CD4-positive, alpha-beta T cell treated with Interleukin-4 for 4 hours (primary cell): ENCODE measurements at regions not wholly inside any gene's neighbourhood (a gene's known extent, or its start where the extent isn't known, plus 50 kb on each side); places are given as distances from the start of the nearest gene placed in this dataset.

Experiments
- DNase-seq: peaks from one replicate; pipeline ENCODE4 v3.0.0-alpha.2; 2020

GRCh38 chr1:172810480-172811175, 151.7 kb downstream of the FASLG start:
- DNase-seq, result no peak

GRCh38 chr1:172811694-172812093, 152.8 kb downstream of the FASLG start:
- no peak for DNase-seq

- DNase-seq, result no peak
These were observed 153.2 kb downstream of the FASLG start for GRCh38 chr1:172812118-172812517.

GRCh38 chr1:172813330-172813729, 154.4 kb downstream of the FASLG start:
- DNase-seq, result no peak

DNA sequence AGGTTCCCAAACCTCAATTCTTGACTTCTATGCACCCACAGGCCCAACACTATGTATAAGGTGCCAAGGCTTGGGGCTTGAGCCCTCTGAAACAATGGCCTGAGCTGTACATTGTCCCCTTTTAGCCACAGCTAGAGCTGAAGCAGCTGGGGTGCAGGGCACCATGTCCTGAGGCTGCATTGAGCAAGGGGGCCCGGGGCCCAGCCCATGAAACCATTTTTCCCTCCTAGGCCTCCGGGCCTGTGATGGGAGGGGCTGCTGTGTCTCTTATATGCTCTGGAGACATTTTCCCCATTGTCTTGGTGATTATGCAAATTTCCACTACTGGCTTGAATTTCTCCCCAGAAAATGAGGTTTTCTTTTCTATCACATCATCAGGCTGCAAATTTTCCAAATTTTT, 155.5 kb downstream of the FASLG start:
- DNase-seq, result no peak

- no peak for DNase-seq
These were observed 156.8 kb downstream of the FASLG start for GRCh38 chr1:172815740-172816139.

GRCh38 chr1:172818841-172819527, 160.1 kb downstream of the FASLG start:
- DNase-seq, result peak; percentile 66

- DNase-seq, result no peak
These were observed 161.7 kb downstream of the FASLG start for GRCh38 chr1:172820475-172821158.

DNA sequence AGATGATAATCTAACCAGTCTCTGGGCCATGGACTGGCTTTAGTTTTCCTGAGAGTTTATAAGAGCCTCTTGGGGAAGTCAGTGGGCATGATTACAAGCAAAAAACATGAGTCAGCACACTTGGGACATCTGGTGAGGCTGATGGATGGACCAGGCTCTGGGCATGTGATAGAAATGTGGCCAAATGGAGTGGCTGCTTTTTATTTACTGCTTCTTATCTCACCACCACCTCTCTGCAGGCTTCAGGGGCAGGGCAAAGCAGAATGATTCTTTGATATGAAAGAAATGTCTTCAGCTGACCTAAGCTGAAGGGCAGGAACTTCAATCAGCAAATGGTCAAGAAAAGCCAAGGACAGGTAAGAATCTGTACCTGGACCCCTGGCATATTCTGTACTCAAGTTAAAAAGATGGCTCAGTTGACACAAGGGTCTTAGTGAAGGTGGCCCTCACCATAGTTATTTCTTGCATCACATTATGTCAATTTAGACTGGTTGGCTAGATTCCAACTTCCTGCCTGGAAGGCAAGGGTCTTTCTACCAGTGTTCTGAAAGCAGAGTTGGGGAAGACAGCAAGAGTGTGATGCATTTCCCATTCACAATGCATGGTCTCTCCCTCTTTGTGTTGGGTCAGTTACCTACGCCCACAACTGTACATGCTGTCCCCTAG, 162.8 kb downstream of the FASLG start:
- DNase-seq, result no peak

GRCh38 chr1:172822886-172823285, 164.0 kb downstream of the FASLG start:
- no peak for DNase-seq

- DNase-seq, result no peak
These were observed 164.6 kb downstream of the FASLG start for GRCh38 chr1:172823534-172823933.

GRCh38 chr1:172824209-172824608, 165.3 kb downstream of the FASLG start:
- no peak for DNase-seq

- DNase-seq, result no peak
These were observed 167.3 kb downstream of the FASLG start for GRCh38 chr1:172826096-172826741.

DNA sequence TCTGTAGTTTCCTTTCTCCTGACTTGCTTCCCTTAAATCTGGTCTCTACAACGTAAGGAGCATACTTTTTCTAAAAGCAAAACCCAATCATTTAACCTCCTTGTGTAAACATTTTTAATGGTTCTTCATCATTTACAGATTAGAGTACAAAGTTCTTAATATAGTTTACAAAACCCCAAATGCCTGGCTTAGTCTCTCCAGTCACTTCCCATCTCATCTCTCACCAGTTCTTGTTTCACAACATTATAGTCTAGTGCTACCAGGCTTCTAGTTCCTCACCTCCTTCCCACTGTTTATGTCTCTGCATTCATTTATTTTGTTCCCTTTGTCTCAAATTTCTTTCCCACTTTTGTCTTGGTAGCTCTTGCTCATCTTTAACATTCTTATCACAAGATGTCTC, 168.4 kb downstream of the FASLG start:
- DNase-seq, result no peak

DNA sequence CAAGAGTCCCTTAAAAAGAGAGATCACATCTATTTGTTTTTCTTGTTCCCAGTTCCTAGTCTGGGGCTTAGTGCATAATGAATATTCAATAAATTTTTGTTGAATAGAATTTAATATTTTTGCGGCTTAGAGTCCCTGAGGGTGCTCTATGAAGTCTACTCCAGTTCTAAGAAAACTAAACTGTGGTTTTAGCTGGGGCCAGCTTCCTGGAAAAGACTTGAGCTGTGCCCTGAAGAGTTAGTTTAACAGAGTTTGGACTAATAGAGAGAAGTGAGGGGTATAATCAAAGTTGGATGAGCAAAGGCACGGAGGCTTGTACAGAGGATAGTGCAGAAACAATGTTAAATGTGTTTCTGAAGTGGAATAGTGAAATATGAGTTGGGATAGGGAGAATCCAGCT, 168.9 kb downstream of the FASLG start:
- no peak for DNase-seq

DNA sequence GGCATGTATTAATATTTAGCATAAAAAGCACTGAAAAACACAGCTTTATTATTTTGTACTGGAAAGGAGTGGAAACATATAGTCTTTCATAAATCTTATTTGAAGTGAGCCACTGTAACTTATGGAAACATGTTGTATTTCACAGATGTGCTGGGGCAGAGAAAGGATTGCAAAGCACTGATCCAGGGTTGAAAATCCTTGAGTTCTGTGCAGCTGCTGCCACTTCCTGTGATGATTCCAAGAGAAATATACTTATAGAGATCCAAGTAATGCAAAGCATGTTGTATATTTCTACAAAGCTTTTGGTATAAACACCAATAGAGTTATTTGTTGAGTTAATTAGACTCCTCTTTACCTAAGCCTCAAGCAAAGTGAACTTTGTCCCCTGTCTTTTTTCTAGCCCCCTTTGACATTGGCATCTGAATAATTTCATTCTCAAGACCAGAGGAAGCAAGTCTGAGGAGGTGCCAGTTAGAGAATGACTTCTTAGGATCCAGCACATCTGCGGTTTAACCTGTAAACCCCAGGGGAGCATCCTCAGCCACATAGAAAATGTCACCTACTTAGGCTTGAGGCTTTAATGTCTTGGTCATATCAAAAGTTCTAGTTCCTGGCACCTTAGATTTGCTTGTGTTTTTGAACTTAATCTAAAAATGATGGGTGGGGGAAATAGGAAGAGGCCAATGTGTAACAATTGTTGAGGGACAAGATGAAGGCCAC, 173.3 kb downstream of the FASLG start:
- DNase-seq, result no peak

DNA sequence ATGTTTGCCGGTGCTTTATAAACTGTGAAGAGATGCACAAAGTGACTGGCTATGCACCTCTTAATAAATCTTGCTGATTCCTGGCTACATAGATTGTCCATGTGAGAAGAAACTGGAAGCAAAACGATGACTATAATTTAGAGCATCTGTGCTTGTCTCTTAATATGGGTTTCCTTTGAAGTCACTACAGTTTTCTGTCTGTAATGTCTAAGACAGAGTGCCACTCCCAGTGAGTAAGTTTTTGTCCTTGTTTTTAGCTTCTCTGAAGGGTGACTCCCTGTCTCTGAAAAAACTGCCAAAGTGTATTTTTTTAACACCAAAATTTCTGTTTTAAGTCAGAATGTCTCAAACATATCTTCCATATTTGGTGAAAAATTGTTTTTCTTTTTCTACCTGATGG, 175.1 kb downstream of the FASLG start:
- DNase-seq, result no peak

- DNase-seq, result no peak
These were observed 175.7 kb downstream of the FASLG start for GRCh38 chr1:172834609-172835008.

GRCh38 chr1:172835834-172836233, 176.9 kb downstream of the FASLG start:
- no peak for DNase-seq

- peak; percentile 92 for DNase-seq
These were observed 179.1 kb downstream of the FASLG start for GRCh38 chr1:172837816-172838679.

DNA sequence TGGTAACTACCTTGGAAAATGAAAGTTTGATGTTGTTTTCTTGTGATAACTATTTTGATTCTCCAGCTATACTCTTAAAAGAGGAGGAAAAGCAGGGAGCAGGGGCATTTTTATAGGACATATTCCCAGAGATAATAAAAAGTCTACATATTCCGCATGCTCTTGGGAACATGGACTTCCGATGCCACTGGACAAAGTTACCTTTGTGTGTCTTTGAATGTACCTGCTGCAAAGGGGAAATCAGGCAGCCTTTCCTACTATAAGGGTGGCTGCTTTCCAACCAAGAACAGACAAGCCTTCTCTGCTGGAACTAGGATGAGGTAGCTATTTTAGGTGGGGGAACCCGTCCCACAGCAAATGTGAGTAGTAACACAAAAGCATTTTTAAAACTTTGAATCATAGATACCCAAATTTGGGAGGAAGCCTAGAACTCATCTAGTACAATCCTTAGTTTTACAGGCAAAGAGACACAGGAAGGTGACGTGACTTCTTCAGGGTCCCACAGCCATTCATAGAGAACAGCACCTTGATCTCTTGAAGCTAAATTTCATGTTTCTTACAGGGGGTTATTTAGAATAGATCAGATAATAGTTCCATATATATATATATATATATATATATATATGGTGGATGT, 179.9 kb downstream of the FASLG start:
- no peak for DNase-seq
